Endothelial cell of umbilical vein (primary cell): ENCODE measurements at regions not wholly inside any gene's neighbourhood (a gene's known extent, or its start where the extent isn't known, plus 50 kb on each side); places are given as distances from the start of the nearest gene placed in this dataset.

Experiments
- BruUV-seq: library from RNA; stranded (reverse); fragments of 400-500 nt; replicated peaks from 2 replicates; lab custom pipeline; 2021; lab: Mats Ljungman, UMichigan
- CTCF ChIA-PET: fragments of 300-600, 350-600 bp; sonication (Branson Sonifier 250); formaldehyde crosslinking; loops from one replicate; lab custom pipeline; 2021; ENCODE audit warnings: antibody characterized with exemption, inconsistent platforms; lab: Charles Lee
- POLR2A ChIA-PET: fragments of 300-600, 350-600 bp; sonication (Branson Sonifier 250); formaldehyde crosslinking; loops from one replicate; lab custom pipeline; 2021; ENCODE audit warnings: antibody characterized with exemption, inconsistent platforms; lab: Charles Lee
- DNase-seq: peaks from one replicate; pipeline ENCODE4 v3.0.0-alpha.2; 2011; ENCODE audit warnings: low read depth, low spot score
- FAIRE-seq: peaks from 2 replicates; lab custom pipeline; 2011; peaks lifted over from hg19 to GRCh38; lab: Jason Lieb, UNC
- H2AFZ ChIP-seq: 2 replicates; pipeline ENCODE4 v1.6.0; 2012; ENCODE audit warnings: low read depth, low read length, control low read depth, inconsistent platforms
- H3K27ac ChIP-seq: 2 replicates; pipeline ENCODE4 v1.5.1; 2011; ENCODE audit warnings: low read depth, mild to moderate bottlenecking, control low read depth, low read length, moderate library complexity; ENCODE audit not compliant: insufficient read depth
- H3K27me3 ChIP-seq, 2 experiments: 2 replicates each; pipeline versions ENCODE4 v1.6.0 to v1.6.1; 2011; ENCODE audit warnings: low read length in 2 of 2, mixed read lengths in 1 of 2; ENCODE audit not compliant: control insufficient read depth in 2 of 2, insufficient read depth in 2 of 2
- H3K36me3 ChIP-seq, 2 experiments: 2 replicates in 1 of 2; 3 replicates in 1 of 2; pipeline ENCODE4 v1.5.1; 2011; ENCODE audit warnings: low read length in 2 of 2, mild to moderate bottlenecking in 1 of 2, moderate library complexity in 1 of 2; ENCODE audit not compliant: control insufficient read depth in 2 of 2, insufficient read depth in 2 of 2; ENCODE audit errors: extremely low read depth in 1 of 2
- H3K4me1 ChIP-seq: 3 replicates; pipeline ENCODE4 v1.5.1; 2011; ENCODE audit warnings: mild to moderate bottlenecking, low read length; ENCODE audit not compliant: control insufficient read depth, insufficient read depth; ENCODE audit errors: extremely low read depth
- H3K4me2 ChIP-seq: 2 replicates; pipeline ENCODE4 v1.6.1; 2011; ENCODE audit warnings: low read length, control low read depth, mixed read lengths; ENCODE audit not compliant: insufficient read depth
- H3K4me3 ChIP-seq, 3 experiments: fragments of 200-600 bp in 1 of 3; sonication (generic), shearing (Covaris generic) in 1 of 3; replicated peaks in 1 of 3; 2 replicates each; pipeline ENCODE4 v1.5.1; 2011 to 2016; ENCODE audit warnings: control low read depth in 3 of 3, low read length in 3 of 3, mild to moderate bottlenecking in 2 of 3, inconsistent platforms in 1 of 3, low read depth in 1 of 3, moderate library complexity in 1 of 3; ENCODE audit not compliant: insufficient read depth in 1 of 3
- H3K79me2 ChIP-seq: 2 replicates; pipeline ENCODE4 v1.6.0; 2012; ENCODE audit warnings: low read length, inconsistent platforms; ENCODE audit not compliant: control insufficient read depth, insufficient read depth
- H3K9ac ChIP-seq: replicated peaks from 2 replicates; pipeline ENCODE3; 2011; ENCODE audit warnings: low read length, control low read depth; ENCODE audit not compliant: insufficient read depth; ENCODE audit errors: extremely low read depth
- H3K9me1 ChIP-seq: replicated peaks from 3 replicates; pipeline ENCODE4 v1.6.0; 2011; ENCODE audit warnings: mild to moderate bottlenecking, low read length; ENCODE audit not compliant: control insufficient read depth, insufficient read depth; ENCODE audit errors: extremely low read depth
- H3K9me3 ChIP-seq: replicated peaks from 2 replicates; pipeline ENCODE4 v1.5.1; 2012; ENCODE audit warnings: low read length, inconsistent platforms; ENCODE audit not compliant: control insufficient read depth, insufficient read depth
- H4K20me1 ChIP-seq: replicated peaks from 2 replicates; pipeline ENCODE3; 2011; ENCODE audit warnings: mild to moderate bottlenecking, low read length; ENCODE audit not compliant: control insufficient read depth, insufficient read depth; ENCODE audit errors: extremely low read depth
- EZH2 ChIP-seq: IDR thresholded peaks from 2 replicates; pipeline ENCODE4 v1.6.1; 2012; ENCODE audit warnings: borderline replicate concordance, low read depth, mild to moderate bottlenecking, moderate library complexity, low read length, inconsistent platforms; ENCODE audit not compliant: severe bottlenecking
- FOS ChIP-seq: IDR thresholded peaks from 2 replicates; pipeline ENCODE4 v1.6.1; 2011; ENCODE audit warnings: mild to moderate bottlenecking, low read length, moderate library complexity, borderline replicate concordance; ENCODE audit not compliant: insufficient read depth
- GATA2 ChIP-seq: IDR thresholded peaks from 2 replicates; pipeline ENCODE4 v1.7.0; 2011; ENCODE audit warnings: low read depth, mild to moderate bottlenecking, moderate library complexity, mixed read lengths, low read length; ENCODE audit not compliant: insufficient read length, insufficient read depth
- JUN ChIP-seq: IDR thresholded peaks from 2 replicates; pipeline ENCODE4 v1.6.1; 2011; ENCODE audit warnings: borderline replicate concordance, low read depth; ENCODE audit not compliant: insufficient read length, insufficient read depth
- MYC ChIP-seq: IDR thresholded peaks from one replicate; pipeline ENCODE4 v1.6.1; 2011; ENCODE audit warnings: mild to moderate bottlenecking, low read depth, low read length
- POLR2A ChIP-seq: IDR thresholded peaks from 2 replicates; pipeline ENCODE4 v1.6.1; 2012; ENCODE audit warnings: low read depth, mild to moderate bottlenecking, control low read depth, low read length
- POLR2AphosphoS5 ChIP-seq: IDR thresholded peaks from 2 replicates; pipeline ENCODE4 v1.6.1; 2012; ENCODE audit warnings: low read depth, mild to moderate bottlenecking, control low read depth, low read length, moderate library complexity; ENCODE audit not compliant: insufficient read depth
- dilution Hi-C: fragments of 300-500 bp; cut with MboI; formaldehyde crosslinking; loops from one replicate; pipeline ENCODE4 v1.15.0; 2019; ENCODE audit warnings: low sequenced_read_pairs; ENCODE audit not compliant: extremely low pct_ligation_motif_present
- intact Hi-C: fragments of 100-400 bp; cut with micrococcal nuclease; formaldehyde crosslinking; loops from one replicate; pipeline ENCODE4 v1.10.0; 2022
- TF ChIP-seq, protein P1 (sequence below): IDR thresholded peaks from 2 replicates; pipeline ENCODE4 v1.6.1; 2011; ENCODE audit not compliant: insufficient read depth, insufficient read length
- TF ChIP-seq, protein P2 (sequence below), 2 donors: IDR thresholded peaks; 1 replicate in 1 of 2; 2 replicates in 1 of 2; pipeline ENCODE4 v1.5.1; 2011; ENCODE audit warnings: low read length in 2 of 2, mild to moderate bottlenecking in 2 of 2, moderate library complexity in 2 of 2, control low read depth in 1 of 2, inconsistent platforms in 1 of 2, low read depth in 1 of 2; ENCODE audit not compliant: insufficient read depth in 1 of 2; ENCODE audit errors: extremely low read depth in 1 of 2

DNA sequence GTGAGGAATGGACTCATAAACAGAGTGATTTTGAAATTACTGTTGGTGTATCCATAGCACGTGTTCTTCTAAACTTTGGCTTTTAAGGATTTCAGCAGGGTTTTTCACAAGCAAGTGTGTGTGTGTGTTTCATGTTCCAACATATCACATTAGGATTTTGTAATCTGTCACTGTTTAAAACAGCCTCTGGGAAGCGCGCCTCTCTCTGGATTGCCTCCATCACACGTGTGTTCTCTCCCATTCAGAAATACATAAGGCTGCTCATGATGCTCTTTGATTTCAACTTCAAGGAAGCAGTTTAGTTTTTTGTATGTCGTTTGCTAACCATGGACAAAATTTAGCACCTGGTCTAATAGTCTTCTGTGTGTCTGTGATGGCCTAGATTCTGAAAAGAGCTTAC lies 370.4 kb downstream of the MTX2 start:
- Histone ChIP-seq H3K4me3 (no peak overlapping the region), H3K9me1 (no peaks in the 10 kb centered on the region), H3K9me3 (no peaks in the 10 kb centered on the region), H2AFZ (no peak overlapping the region), H3K4me2 (no peak overlapping the region), H3K79me2 (no peaks in the 10 kb centered on the region), H4K20me1 (no peaks in the 10 kb centered on the region), H3K9ac (no peak overlapping the region), H3K36me3 (no peaks in the 10 kb centered on the region), H3K27me3 (no peaks in the 10 kb centered on the region), H3K4me1 (peaks cover 31% of the 10 kb centered on the region), H3K27ac (no peak overlapping the region)
- dilution Hi-C loops (loop anchor here (25.0 kb wide), 1 partner anchor 502 kb away; the partner anchor contains the start of gene HOXD8), intact Hi-C loops (loop anchor here (1.0 to 2.0 kb wide), 2 partner anchors 13 to 451 kb away; partner anchors contain the start of gene HOXD1)
- TF ChIP-seq FOS (no peak), POLR2AphosphoS5 (no peak), JUN (no peak), EZH2 (no peak), MYC (no peak), GATA2 (no peak), POLR2A (no peak)
- TF ChIP-seq, protein P1, sequence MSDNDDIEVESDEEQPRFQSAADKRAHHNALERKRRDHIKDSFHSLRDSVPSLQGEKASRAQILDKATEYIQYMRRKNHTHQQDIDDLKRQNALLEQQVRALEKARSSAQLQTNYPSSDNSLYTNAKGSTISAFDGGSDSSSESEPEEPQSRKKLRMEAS, result no peak
- TF ChIP-seq, protein P2, sequence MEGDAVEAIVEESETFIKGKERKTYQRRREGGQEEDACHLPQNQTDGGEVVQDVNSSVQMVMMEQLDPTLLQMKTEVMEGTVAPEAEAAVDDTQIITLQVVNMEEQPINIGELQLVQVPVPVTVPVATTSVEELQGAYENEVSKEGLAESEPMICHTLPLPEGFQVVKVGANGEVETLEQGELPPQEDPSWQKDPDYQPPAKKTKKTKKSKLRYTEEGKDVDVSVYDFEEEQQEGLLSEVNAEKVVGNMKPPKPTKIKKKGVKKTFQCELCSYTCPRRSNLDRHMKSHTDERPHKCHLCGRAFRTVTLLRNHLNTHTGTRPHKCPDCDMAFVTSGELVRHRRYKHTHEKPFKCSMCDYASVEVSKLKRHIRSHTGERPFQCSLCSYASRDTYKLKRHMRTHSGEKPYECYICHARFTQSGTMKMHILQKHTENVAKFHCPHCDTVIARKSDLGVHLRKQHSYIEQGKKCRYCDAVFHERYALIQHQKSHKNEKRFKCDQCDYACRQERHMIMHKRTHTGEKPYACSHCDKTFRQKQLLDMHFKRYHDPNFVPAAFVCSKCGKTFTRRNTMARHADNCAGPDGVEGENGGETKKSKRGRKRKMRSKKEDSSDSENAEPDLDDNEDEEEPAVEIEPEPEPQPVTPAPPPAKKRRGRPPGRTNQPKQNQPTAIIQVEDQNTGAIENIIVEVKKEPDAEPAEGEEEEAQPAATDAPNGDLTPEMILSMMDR (IDR thresholded peaks at IDR 0.05; ENCODE audit: extremely low read depth in 1 of 2, insufficient read depth in 1 of 2, low read depth in 1 of 2, low read length in 2 of 2), result no peak
- BruUV-seq, result no TSS peak
- POLR2A ChIA-PET, result no interaction called here
- no peak for FAIRE-seq
- no peak for DNase-seq
- CTCF ChIA-PET, result interaction anchor here (0.7 to 7.9 kb wide), 12 partner anchors 12 to 528 kb away, joined by 3 to 140 read pairs (median 24); no protein-coding TSS in a partner anchor
